Astrocyte (in vitro differentiated cells and primary cell): ENCODE measurements at regions not wholly inside any gene's neighbourhood (a gene's known extent, or its start where the extent isn't known, plus 50 kb on each side); places are given as distances from the start of the nearest gene placed in this dataset.

ENCODE experiments used
- CTCF ChIP-seq: IDR thresholded peaks from 2 replicates; pipeline ENCODE4 v1.5.1; 2011; ENCODE audit warnings: low read depth, mild to moderate bottlenecking, inconsistent platforms, low read length, moderate library complexity; ENCODE audit not compliant: insufficient read depth
- EZH2 ChIP-seq: IDR thresholded peaks from 2 replicates; pipeline ENCODE4 v1.6.1; 2012; ENCODE audit warnings: mild to moderate bottlenecking, low read length, inconsistent platforms; ENCODE audit not compliant: insufficient read depth

GRCh38 chr2:19739256-19739655 lies 162.5 kb downstream of the TTC32 start:
- TF ChIP-seq CTCF (no peak), EZH2 (no peak)
